ENCODE measurements at regions not wholly inside any gene's neighbourhood (a gene's known extent, or its start where the extent isn't known, plus 50 kb on each side); places are given as distances from the start of the nearest gene placed in this dataset.

DNA sequence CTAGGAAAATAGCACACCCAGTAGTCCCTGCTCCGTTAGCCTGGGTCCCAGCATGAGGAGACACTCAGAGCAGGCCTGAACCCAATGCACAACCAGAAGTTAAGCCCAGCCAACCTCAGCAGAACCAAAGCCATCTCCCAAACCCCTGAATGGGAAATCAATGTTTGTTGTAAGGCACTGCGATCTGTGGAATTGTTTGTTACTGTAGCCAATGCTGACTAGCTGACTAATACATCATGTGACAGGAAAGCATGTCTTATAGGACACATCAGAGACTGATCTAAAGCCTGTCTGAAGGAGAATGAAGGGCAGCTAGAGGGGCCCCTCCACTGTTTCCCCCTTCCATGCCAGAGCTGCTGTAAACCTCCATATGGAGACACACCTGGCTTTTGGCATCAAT is 96.4 kb downstream of the MARCHF4 start:
- TF ChIP-seq, protein P1, sequence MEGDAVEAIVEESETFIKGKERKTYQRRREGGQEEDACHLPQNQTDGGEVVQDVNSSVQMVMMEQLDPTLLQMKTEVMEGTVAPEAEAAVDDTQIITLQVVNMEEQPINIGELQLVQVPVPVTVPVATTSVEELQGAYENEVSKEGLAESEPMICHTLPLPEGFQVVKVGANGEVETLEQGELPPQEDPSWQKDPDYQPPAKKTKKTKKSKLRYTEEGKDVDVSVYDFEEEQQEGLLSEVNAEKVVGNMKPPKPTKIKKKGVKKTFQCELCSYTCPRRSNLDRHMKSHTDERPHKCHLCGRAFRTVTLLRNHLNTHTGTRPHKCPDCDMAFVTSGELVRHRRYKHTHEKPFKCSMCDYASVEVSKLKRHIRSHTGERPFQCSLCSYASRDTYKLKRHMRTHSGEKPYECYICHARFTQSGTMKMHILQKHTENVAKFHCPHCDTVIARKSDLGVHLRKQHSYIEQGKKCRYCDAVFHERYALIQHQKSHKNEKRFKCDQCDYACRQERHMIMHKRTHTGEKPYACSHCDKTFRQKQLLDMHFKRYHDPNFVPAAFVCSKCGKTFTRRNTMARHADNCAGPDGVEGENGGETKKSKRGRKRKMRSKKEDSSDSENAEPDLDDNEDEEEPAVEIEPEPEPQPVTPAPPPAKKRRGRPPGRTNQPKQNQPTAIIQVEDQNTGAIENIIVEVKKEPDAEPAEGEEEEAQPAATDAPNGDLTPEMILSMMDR (IDR thresholded peaks at IDR 0.05; ENCODE audit: low read length): no peak
- no peak for TF ChIP-seq EZH2 (IDR thresholded peaks at IDR 0.05; ENCODE audit: borderline replicate concordance, low read length)
